Tibial artery (tissue), 4 donors: ENCODE measurements at regions not wholly inside any gene's neighbourhood (a gene's known extent, or its start where the extent isn't known, plus 50 kb on each side); places are given as distances from the start of the nearest gene placed in this dataset.

Experiments used
- DNase-seq, 2 donors: peaks; one replicate each; pipeline ENCODE4 v3.0.0-alpha.2; 2019
- H3K27ac ChIP-seq, 2 donors: fragments of 200-600 bp; sonication (generic) in 1 of 2; 1 replicate in 1 of 2; 2 replicates in 1 of 2; pipeline ENCODE4 v1.5.1; 2018 to 2019; ENCODE audit warnings: mild to moderate bottlenecking in 1 of 2
- H3K27me3 ChIP-seq, 2 donors: fragments of 200-600 bp; sonication (generic) in 1 of 2; one replicate each; pipeline versions ENCODE4 v1.5.1 to v1.6.0; 2016 to 2019
- H3K36me3 ChIP-seq, 3 donors: fragments of 200-600 bp; sonication (generic) in 2 of 3; one replicate each; pipeline ENCODE4 v1.5.1; 2016 to 2019; ENCODE audit warnings: mild to moderate bottlenecking in 2 of 3
- H3K4me1 ChIP-seq, 4 donors: fragments of 200-600 bp; sonication (generic) in 2 of 4; 1 replicate in 3 of 4; 2 replicates in 1 of 4; pipeline ENCODE4 v1.5.1; 2016 to 2019
- H3K4me3 ChIP-seq, 2 donors: fragments of 200-600 bp; sonication (generic) in 1 of 2; 1 replicate in 1 of 2; 2 replicates in 1 of 2; pipeline ENCODE4 v1.5.1; 2018 to 2019; ENCODE audit warnings: mild to moderate bottlenecking in 2 of 2
- H3K9me3 ChIP-seq, 3 donors: fragments of 200-600 bp; sonication (generic) in 1 of 3; one replicate each; pipeline ENCODE4 v1.5.1; 2016 to 2019
- intact Hi-C: fragments of 100-400 bp; cut with DNase I; formaldehyde crosslinking; loops from one replicate; pipeline ENCODE4 v1.15.0; 2023; ENCODE audit warnings: low total_unique reads
- TF ChIP-seq, protein P1 (sequence below), 2 experiments: fragments of 200-600 bp in 1 of 2; fragments of 450-650 bp in 1 of 2; IDR thresholded peaks; one replicate each; pipeline ENCODE4 v1.5.1; 2017 to 2019; ENCODE audit warnings: antibody characterized with exemption in 2 of 2, mild to moderate bottlenecking in 1 of 2, moderate library complexity in 1 of 2

- intact Hi-C loops = no loop called here
- Histone ChIP-seq H3K27ac (no peak overlapping the region), H3K36me3 (no peaks in the 10 kb centered on the region), H3K9me3 (no peaks in the 10 kb centered on the region), H3K4me3 (no peak overlapping the region), H3K27me3 (no peaks in the 10 kb centered on the region), H3K4me1 (no peaks in the 10 kb centered on the region)
- DNase-seq = no peak
- TF ChIP-seq, protein P1, sequence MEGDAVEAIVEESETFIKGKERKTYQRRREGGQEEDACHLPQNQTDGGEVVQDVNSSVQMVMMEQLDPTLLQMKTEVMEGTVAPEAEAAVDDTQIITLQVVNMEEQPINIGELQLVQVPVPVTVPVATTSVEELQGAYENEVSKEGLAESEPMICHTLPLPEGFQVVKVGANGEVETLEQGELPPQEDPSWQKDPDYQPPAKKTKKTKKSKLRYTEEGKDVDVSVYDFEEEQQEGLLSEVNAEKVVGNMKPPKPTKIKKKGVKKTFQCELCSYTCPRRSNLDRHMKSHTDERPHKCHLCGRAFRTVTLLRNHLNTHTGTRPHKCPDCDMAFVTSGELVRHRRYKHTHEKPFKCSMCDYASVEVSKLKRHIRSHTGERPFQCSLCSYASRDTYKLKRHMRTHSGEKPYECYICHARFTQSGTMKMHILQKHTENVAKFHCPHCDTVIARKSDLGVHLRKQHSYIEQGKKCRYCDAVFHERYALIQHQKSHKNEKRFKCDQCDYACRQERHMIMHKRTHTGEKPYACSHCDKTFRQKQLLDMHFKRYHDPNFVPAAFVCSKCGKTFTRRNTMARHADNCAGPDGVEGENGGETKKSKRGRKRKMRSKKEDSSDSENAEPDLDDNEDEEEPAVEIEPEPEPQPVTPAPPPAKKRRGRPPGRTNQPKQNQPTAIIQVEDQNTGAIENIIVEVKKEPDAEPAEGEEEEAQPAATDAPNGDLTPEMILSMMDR (IDR thresholded peaks at IDR 0.05) = no peak
Measured at GRCh38 chr12:18859400-18859799, 121.5 kb downstream of the CAPZA3 start.

DNA sequence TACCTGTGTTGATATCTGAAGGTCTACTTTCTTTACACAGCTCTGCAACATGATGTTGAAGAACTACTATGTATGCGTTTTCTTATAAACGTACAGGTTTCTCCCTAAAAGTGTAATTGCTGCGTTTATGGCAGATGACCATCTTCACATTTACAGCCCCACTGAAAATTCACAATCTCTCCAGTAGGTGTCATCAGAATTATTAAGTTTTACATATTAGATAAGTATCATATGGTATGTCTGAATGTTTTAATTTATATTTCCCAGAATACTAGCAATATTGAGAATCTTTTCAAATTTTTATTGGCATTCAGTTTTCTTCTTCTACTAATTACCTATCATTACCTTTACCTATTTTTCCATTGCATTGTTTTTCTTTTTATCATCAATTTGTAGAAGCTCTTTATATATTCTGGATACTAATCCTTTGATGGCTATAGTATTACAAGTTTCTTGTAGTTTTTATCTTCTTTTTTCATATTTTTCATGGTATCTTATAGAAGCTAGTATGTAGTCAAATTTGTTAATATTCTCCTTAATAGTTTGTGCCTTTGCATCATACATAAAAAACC lies 123.5 kb downstream of the CAPZA3 start:
- Histone ChIP-seq H3K27me3 (no peaks in the 10 kb centered on the region), H3K4me1 (no peaks in the 10 kb centered on the region), H3K9me3 (no peaks in the 10 kb centered on the region), H3K27ac (no peak overlapping the region), H3K4me3 (no peak overlapping the region), H3K36me3 (no peaks in the 10 kb centered on the region)
- DNase-seq = no peak
- TF ChIP-seq, protein P1 (IDR thresholded peaks at IDR 0.05) = peak in 1 of 2 experiments; percentile 21
- intact Hi-C loops = no loop called here

DNA sequence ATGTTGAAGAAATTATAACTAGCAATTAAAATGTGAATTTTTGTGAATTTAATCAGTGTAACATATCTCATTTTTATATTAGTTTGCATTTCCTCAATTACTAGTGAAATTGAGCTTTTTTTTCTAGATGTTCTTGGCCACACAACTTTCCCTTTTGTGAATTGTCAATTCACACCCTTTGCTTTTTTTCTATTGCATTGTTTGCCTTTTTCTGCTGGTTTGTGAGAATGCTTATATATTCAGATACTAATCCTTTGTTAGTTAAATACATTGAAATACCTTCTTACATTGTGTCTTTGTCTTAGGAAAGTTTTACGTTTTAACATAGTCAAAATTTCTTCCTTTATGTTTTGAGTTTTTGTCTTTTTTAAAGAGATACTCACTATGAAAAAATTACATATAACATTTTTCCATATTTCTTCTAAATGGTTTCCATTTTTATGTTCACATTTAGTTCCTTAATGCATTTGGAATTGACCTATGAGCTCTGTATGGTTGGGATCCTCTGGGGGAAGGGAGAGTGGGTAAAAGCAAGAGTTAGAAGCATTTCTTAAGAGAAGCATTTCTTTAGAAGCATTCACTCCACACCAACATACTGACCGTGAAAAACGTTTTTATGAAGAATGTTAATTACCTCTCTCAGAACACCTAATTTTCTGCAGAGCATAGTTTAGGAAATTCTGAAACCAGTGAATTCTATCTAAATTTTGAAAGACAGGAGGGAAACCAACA lies 126.0 kb downstream of the CAPZA3 start:
- DNase-seq = no peak
- Histone ChIP-seq H3K27ac (no peak overlapping the region), H3K9me3 (no peaks in the 10 kb centered on the region), H3K4me3 (no peak overlapping the region), H3K27me3 (no peaks in the 10 kb centered on the region), H3K36me3 (no peaks in the 10 kb centered on the region), H3K4me1 (no peaks in the 10 kb centered on the region)
- intact Hi-C loops = no loop called here
- TF ChIP-seq, protein P1 (IDR thresholded peaks at IDR 0.05) = no peak

DNA sequence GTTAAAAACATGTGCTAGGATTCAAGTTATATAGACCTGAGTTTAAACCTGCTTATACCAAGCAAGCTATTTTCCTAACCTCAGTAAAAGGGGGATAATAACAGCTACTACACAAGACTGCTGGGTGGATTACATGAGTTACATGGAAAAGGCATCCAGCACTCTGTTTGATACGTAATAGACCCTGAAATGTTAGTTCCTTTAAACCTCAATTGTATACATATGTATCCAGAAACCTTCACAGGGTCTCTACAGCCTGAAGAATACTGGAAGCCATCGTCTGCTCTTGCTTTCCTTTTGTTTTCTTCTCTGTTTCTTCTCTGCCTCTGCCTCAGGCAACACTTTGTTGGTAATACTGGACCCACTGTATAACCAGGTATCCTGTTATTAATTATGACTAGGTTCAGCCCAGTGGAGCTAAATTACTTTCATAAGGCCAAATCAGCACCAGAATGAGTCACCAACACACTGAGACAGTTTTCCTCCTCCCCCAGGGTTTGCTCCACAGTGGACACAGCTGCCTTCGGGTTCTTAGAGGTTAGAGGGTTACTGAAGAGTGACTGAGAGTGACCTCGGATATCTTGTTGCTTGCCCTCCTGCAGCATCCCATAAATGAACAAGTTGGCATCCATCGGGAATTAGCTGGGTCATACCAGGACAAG lies 127.1 kb downstream of the CAPZA3 start:
- no peak overlapping the region for H3K27ac ChIP-seq
- TF ChIP-seq, protein P1 (IDR thresholded peaks at IDR 0.05) = no peak
- no peaks in the 10 kb centered on the region for H3K36me3 ChIP-seq
- DNase-seq = no peak
- H3K4me1 ChIP-seq = no peaks in the 10 kb centered on the region
- no peaks in the 10 kb centered on the region for H3K9me3 ChIP-seq
- H3K4me3 ChIP-seq = no peak overlapping the region
- no peaks in the 10 kb centered on the region for H3K27me3 ChIP-seq
- intact Hi-C loops = no loop called here

DNA sequence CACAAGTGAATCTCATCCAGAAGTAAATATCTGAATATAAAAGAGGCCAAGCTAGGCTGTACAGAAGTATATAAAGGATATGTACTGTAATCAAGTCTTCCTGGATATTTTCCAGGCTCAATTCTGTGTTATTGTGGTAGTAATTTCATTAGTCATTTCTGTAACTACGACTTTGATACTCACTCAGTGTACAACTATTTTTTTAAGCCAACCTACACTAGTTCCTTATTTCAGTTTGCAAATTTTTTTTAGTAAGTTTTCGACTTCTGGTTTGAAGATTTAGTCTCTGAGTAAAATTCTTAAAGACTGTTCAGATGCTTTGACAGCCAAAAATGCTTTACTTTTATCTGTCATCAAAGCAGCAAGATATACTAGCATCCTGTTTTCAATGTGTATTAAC lies 130.8 kb downstream of the CAPZA3 start:
- Histone ChIP-seq H3K9me3 (no peaks in the 10 kb centered on the region), H3K27ac (no peak overlapping the region), H3K27me3 (no peaks in the 10 kb centered on the region), H3K4me1 (no peaks in the 10 kb centered on the region), H3K36me3 (no peaks in the 10 kb centered on the region), H3K4me3 (no peak overlapping the region)
- no peak for DNase-seq
- intact Hi-C loops = no loop called here
- TF ChIP-seq, protein P1 (IDR thresholded peaks at IDR 0.05) = no peak
